ENCODE measurements at regions not wholly inside any gene's neighbourhood (a gene's known extent, or its start where the extent isn't known, plus 50 kb on each side); places are given as distances from the start of the nearest gene placed in this dataset.

GRCh38 chr3:86481031-86481430 is 509.9 kb downstream of the VGLL3 start:
- no peak for TF ChIP-seq CTCF (IDR thresholded peaks at IDR 0.05)

DNA sequence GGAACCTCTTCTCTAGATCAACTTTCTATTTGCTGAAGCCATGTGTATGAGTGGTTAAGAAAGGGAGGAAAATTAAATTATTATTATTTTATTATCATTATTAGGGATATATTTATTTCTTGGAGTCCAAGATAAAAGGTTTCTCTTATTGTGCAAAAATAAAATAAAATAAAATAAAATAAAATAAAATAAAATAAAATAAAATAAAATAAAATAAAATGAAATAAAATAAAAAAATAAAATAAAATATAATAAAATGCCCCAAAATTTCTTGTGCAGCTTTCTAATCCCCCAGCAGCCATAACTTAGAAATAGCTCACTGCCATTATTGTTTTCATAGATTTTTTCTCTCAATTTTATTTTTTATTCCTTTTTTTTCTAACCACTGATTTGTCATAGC is 526.8 kb downstream of the VGLL3 start:
- no peak for TF ChIP-seq CTCF (IDR thresholded peaks at IDR 0.05)

DNA sequence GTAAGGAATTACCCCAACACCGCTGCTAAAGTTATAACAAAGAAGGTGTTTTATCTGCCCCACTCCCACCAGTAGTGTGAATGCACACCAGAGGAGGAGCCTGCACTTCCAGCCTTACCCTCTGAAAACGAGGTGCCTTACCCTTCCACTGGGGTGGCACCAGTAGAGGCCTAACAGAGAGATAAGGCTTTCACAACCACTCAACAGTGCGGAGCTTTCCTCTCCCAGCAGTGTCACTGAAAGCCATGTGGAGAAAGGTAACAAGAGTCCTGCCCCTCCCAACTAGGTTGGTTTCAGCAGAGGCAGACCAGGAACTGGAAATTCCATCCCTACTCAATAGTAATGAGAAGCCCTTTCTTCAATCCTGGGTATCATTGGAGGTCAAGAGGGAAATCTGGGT is 539.2 kb downstream of the VGLL3 start:
- TF ChIP-seq CTCF (IDR thresholded peaks at IDR 0.05) = no peak

GRCh38 chr3:86438544-86438943 is 552.4 kb downstream of the VGLL3 start:
- no peak for TF ChIP-seq CTCF (IDR thresholded peaks at IDR 0.05)

- TF ChIP-seq CTCF (IDR thresholded peaks at IDR 0.05) = no peak
Measured at GRCh38 chr3:86427343-86427742, 563.6 kb downstream of the VGLL3 start.

DNA sequence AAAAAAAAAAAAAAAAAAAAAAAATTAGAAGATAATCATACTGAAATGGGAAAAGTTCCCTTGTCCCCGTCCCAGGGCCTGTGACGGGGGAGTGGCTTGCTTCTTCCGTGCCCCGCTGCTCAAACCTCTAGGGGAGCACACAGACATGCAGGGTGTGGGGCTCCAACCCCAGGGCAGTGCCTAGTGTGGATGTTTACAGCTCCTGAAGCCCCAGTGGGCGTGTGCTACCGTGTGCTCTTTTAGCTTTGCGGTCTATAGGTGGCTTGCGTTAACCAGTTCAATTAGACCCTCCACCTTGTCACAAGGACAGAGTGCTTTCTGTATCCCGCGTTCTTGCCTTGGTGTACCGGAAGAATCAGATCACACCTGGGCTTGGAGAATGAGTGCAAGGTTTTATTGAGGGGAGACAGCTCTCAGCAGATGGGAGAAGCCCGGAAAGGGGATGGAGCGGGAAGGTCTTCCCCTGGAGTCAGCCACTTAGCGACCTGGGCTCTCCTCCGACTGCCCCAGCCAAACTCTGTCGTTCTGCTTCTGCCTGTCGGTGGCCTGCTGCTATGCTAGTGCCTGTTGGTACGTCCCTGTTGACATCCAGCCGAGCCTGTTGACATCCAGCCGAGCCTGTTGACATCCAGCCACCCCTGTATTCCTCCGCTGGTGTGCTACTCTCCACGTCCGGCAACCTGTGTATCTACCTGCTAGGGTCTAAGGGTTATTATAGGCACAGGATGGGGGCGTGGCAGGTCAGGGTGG is 569.8 kb downstream of the VGLL3 start:
- no peak for TF ChIP-seq CTCF (IDR thresholded peaks at IDR 0.05)

DNA sequence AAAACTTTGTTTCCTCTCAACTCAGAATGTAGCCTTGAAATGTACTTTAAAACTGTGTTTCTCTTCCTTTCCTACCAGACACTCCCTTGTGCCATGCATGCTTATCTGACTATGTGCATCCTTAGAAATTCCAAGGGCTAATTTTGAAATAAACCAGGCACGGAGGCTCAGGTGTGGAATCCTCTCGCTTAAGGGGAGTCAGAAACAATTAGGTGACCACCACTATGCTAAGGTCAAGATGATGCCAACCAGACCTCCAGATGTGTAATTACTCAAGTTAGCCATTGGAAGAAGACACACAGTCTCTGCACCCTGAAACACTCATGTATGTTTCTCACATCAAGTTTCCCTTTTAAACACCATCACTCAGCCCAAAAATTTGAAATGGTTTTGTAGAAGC is 572.1 kb downstream of the VGLL3 start:
- TF ChIP-seq CTCF (IDR thresholded peaks at IDR 0.05) = no peak

GRCh38 chr3:86416334-86416733 is 574.6 kb downstream of the VGLL3 start:
- TF ChIP-seq CTCF (IDR thresholded peaks at IDR 0.05) = no peak

Data from LNCAP (cell line).